ENCODE measurements at regions not wholly inside any gene's neighbourhood (a gene's known extent, or its start where the extent isn't known, plus 50 kb on each side); places are given as distances from the start of the nearest gene placed in this dataset.
A peak's percentile ranks its signal among the peaks of the same experiment; 100 is the strongest.

DNA sequence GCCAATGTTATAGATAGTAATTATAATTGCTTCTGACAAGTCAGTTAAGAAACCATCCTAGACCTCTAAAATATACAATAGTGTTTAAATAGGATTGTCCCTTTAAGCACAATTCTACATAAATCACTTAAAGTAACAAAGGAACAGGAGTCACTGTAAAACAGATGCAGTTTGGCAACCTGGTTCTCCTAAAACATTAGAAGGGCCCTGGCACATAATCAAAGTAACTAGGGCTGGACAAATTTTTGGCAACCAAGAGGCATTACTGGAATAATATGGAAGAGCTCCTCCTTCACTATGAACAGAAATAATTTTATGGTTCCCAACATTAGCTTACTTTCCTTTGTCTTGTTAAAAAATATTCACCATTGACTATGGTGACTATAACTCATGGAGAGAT lies 75.0 kb upstream of the CCDC160 start:
- H3K4me3 ChIP-seq (ENCODE audit: low read depth, low read length), result no peak overlapping the region
- TF ChIP-seq, protein P1, sequence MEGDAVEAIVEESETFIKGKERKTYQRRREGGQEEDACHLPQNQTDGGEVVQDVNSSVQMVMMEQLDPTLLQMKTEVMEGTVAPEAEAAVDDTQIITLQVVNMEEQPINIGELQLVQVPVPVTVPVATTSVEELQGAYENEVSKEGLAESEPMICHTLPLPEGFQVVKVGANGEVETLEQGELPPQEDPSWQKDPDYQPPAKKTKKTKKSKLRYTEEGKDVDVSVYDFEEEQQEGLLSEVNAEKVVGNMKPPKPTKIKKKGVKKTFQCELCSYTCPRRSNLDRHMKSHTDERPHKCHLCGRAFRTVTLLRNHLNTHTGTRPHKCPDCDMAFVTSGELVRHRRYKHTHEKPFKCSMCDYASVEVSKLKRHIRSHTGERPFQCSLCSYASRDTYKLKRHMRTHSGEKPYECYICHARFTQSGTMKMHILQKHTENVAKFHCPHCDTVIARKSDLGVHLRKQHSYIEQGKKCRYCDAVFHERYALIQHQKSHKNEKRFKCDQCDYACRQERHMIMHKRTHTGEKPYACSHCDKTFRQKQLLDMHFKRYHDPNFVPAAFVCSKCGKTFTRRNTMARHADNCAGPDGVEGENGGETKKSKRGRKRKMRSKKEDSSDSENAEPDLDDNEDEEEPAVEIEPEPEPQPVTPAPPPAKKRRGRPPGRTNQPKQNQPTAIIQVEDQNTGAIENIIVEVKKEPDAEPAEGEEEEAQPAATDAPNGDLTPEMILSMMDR (IDR thresholded peaks at IDR 0.05; ENCODE audit: low read depth, low read length), result no peak

DNA sequence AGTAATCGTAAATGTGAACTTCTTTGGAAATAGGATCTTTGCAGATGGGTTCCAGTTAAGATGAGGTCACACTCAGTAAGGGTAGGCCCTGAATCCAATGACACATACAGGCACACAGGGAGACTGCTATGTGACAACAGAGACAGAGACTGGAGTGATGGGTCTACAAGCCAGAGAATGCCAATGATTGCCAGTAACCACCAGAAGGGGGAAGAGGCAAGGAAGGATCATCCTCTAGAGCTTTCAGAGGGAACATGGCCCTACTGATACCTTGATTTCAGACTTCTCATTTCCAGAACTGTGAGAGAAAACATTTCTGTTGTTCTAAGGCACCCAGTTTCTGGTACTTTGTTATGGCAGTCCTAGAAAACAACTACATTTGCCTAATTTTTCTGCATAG lies 73.1 kb upstream of the CCDC160 start:
- TF ChIP-seq, protein P1 (IDR thresholded peaks at IDR 0.05; ENCODE audit: low read depth, low read length), result no peak
- no peak overlapping the region for H3K4me3 ChIP-seq (ENCODE audit: low read depth, low read length)

DNA sequence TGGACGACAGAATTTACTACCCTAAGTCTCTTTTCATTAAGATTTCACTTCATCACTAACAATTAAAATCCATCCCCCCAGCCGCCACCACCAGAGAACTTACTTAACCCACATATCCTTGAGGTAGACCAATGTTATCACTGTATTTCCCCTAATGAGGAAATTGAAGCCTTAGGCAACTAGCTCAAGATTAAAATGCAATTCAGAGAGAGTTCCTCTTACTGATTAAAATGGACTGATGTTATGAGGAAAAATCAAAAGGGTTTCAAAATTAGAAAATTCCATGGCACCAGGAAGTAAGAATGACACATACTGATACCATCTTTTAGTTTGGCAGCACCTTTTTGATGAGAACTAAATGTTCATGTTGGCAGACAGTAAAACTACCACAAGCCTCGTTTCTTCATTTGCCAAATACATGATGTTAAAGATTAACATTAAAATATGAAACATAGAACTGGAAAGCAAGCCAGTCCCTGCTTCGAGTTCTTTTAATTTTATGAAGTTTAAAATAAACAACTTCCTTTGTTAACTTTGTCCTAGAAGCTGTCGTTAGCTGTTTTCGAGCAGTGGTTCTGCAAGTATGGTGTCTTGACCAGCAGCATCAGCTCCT lies 69.3 kb upstream of the CCDC160 start:
- no peak overlapping the region for H3K4me3 ChIP-seq (ENCODE audit: low read depth, low read length)
- TF ChIP-seq, protein P1 (IDR thresholded peaks at IDR 0.05; ENCODE audit: low read depth, low read length), result no peak

DNA sequence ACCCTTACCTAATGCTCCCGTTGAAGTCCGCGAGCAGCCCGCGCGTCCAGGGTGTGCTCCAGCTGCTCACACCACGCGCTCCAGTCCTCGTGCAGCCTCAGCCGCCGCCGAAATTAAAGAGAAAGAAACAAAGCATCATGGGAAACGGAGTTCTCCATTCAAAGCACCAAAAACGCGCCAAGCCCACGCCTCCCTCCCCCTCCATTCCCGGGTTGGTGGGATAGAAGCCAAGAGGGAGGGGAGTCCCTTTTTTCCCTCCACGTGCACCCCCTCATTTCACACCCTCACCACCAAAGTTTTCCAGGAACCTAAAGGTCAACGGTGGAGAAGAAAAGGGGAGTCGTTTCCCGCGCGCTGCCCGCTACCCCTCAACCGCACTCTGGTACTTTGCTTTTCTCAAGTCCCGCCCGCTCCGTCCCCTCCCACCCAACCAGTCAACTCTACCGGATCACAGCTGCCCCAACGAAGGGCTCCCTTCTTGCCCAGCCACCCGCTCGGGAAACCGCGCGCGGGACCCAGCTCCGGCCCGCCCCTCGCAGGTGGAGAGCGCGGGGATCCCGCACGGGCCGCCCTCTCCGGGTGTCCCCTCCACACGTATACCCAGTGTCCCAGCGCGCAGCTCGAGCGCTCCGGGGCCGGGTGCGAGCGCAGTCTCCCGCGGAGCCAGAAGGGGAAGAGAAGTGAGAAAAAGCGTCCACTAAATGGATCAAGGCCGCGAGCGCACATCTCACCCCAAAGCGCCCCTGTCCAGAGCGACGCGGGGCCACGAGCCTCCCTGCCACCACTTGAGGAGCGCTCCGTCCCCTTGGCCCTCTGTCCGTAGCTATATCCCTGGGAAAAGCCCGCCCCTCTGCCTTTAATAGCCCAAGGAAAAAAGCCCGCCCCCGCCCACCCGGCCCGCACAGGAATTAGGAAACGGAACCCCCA lies 65.1 kb upstream of the CCDC160 start:
- no peak overlapping the region for H3K4me3 ChIP-seq (ENCODE audit: low read depth, low read length)
- TF ChIP-seq, protein P1 (IDR thresholded peaks at IDR 0.05; ENCODE audit: low read depth, low read length), result no peak

DNA sequence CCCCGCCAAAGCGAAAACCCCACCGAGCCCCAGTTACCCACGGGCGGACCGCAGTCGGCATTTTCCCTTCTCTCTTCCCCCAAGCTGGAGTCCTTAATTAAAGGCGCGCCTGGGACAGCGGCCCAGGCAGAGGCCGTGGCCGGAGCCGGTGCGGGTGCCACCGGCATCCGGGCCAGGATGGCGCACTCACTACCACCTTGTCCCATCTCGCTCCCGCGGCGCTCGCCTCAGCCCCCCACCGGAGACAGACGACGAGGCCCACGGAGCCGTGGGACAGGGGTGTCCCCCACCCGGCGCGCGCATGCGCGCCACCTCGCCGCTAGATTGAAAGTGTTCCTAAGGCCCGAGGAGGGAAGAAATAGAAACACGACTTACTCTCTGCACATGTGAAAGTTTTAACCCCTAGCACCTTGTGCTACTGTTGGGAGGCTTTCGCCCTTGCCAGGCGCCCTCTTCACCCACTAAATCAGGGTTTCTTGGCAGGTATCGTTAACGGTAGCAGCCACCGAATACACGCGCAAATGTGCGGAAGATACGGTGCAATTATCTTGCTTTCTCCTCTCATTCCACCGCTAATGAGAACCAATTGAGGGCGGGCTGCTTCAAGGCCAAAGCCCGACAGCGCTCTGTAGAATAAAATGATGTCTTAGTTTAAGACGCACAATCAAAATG lies 64.3 kb upstream of the CCDC160 start:
- TF ChIP-seq, protein P1 (IDR thresholded peaks at IDR 0.05; ENCODE audit: low read depth, low read length), result no peak
- H3K4me3 ChIP-seq (ENCODE audit: low read depth, low read length), result peak overlapping the region; percentile 28

DNA sequence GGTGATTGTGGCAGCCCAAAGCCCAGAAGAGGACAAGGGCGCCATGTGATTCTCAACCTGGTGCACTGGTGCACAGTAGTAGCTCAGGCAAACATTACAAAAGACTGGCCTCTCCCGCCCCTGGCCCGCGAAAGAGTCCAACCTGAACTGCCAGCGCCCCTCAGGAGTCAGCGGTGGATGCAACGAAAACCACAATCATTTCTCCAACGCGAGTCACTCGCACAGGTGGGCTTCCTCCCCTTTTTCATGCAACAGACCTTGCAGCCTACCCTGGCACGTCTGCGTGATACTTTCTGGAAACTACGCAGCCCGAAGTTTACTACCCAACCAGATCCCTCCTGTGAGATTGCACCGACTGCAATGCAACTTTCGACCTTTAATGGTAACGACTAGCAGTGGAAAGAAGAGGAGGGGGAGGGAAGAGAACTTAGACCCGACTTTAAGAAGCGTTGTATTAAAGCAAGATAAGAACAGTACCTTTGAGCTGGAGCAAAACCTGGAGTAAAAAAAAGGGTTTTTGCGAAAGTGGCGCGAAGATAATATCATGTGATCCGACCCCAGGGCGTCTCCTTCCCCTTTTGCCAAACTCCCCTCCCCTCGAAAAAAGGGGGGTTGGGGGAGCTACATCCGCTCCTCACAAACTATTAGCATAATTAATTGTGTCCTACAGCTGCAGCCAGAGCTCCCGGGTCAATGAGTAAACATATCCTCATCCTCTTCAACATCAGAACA lies 63.3 kb upstream of the CCDC160 start:
- no peak overlapping the region for H3K4me3 ChIP-seq (ENCODE audit: low read depth, low read length)
- TF ChIP-seq, protein P1 (IDR thresholded peaks at IDR 0.05; ENCODE audit: low read depth, low read length), result no peak

Data from WI38 (cell line).